Testis (tissue), 2 donors: ENCODE measurements at regions not wholly inside any gene's neighbourhood (a gene's known extent, or its start where the extent isn't known, plus 50 kb on each side); places are given as distances from the start of the nearest gene placed in this dataset.
"Not testable (repeated sequence)": the region's sequence is repeated elsewhere in the genome, so short reads cannot be mapped to it uniquely, and the experiment has no call there.

ENCODE experiments used
- DNase-seq: peaks from one replicate; pipeline ENCODE4 v3.0.0-alpha.2; 2019
- H3K27ac ChIP-seq, 2 donors: fragments of 200-600 bp; sonication (generic); one replicate each; pipeline ENCODE4 v1.5.1; 2019
- H3K27me3 ChIP-seq: fragments of 200-600 bp; sonication (generic); one replicate; pipeline ENCODE4 v1.5.1; 2019
- H3K36me3 ChIP-seq: fragments of 200-600 bp; sonication (generic); one replicate; pipeline ENCODE4 v1.5.1; 2017; ENCODE audit warnings: low read depth; ENCODE audit errors: missing control alignments
- H3K4me1 ChIP-seq: fragments of 200-600 bp; sonication (generic); one replicate; pipeline ENCODE4 v1.5.1; 2019
- H3K4me3 ChIP-seq, 2 donors: fragments of 200-600 bp; sonication (generic); one replicate each; pipeline ENCODE4 v1.5.1; 2017 to 2019
- H3K9me3 ChIP-seq: fragments of 200-600 bp; sonication (generic); one replicate; pipeline ENCODE4 v1.5.1; 2017
- CTCF ChIP-seq, 3 experiments: fragments of 450-650 bp in 2 of 3; fragments of 200-600 bp in 1 of 3; sonication (generic) in 1 of 3; IDR thresholded peaks; one replicate each; pipeline ENCODE4 v1.5.1; 2016 to 2019; ENCODE audit warnings: antibody characterized with exemption in 3 of 3, mild to moderate bottlenecking in 2 of 3, moderate library complexity in 1 of 3
- POLR2A ChIP-seq: fragments of 450-650 bp; IDR thresholded peaks from one replicate; pipeline ENCODE4 v1.6.1; 2017; ENCODE audit warnings: antibody characterized with exemption, mild to moderate bottlenecking, moderate library complexity
- WGBS, 2 donors: methylation state at CpG; one replicate each; pipeline ENCODE4 v1.1.5; 2018; 5-methylcytosine and 5-hydroxymethylcytosine counted together
- intact Hi-C: fragments of 100-400 bp; cut with DNase I; formaldehyde crosslinking; loops from one replicate; pipeline ENCODE4 v1.15.1; 2023; ENCODE audit warnings: low total_unique reads

- DNase-seq: no peak
- H3K36me3 ChIP-seq: no peaks in the 10 kb centered on the region
- intact Hi-C loops: no loop called here
- TF ChIP-seq CTCF (IDR thresholded peaks at IDR 0.05) (no peak), POLR2A (no peak)
- H3K9me3 ChIP-seq: no peaks in the 10 kb centered on the region
- H3K4me3 ChIP-seq: no peak overlapping the region
- no peaks in the 10 kb centered on the region for H3K4me1 ChIP-seq
- WGBS, 2 donors: 83 to 87% methylated on average over 6 of the region's 6 CpGs
- no peak overlapping the region for H3K27ac ChIP-seq
- no peaks in the 10 kb centered on the region for H3K27me3 ChIP-seq
Measured at GRCh38 chr20:54726687-54727300, 251.4 kb downstream of the DOK5 start.

GRCh38 chr20:54725266-54725665 is 249.9 kb downstream of the DOK5 start:
- WGBS, 2 donors: 78 to 84% methylated on average over 2 of the region's 2 CpGs
- H3K27ac ChIP-seq, intact Hi-C loops: not testable (repeated sequence)

GRCh38 chr20:54723723-54724122 is 248.3 kb downstream of the DOK5 start:
- H3K36me3 ChIP-seq: no peaks in the 10 kb centered on the region
- no peak for TF ChIP-seq POLR2A
- TF ChIP-seq CTCF (IDR thresholded peaks at IDR 0.05): no peak
- H3K27me3 ChIP-seq: no peaks in the 10 kb centered on the region
- no peak overlapping the region for H3K4me3 ChIP-seq
- intact Hi-C loops: no loop called here
- H3K27ac ChIP-seq: no peak overlapping the region
- no peak for DNase-seq
- WGBS, 2 donors: 97 to 98% methylated on average over 1 of the region's 1 CpG
- no peaks in the 10 kb centered on the region for H3K4me1 ChIP-seq
- H3K9me3 ChIP-seq: no peaks in the 10 kb centered on the region

More at GRCh38 chr20:54725266-54725665, 249.9 kb downstream of the DOK5 start:
- not testable (repeated sequence) for H3K36me3 ChIP-seq, DNase-seq, H3K4me1 ChIP-seq, H3K4me3 ChIP-seq, H3K27me3 ChIP-seq, H3K9me3 ChIP-seq

GRCh38 chr20:54717983-54718382 is 242.6 kb downstream of the DOK5 start:
- WGBS, 2 donors: 69 to 82% methylated on average over 3 of the region's 3 CpGs
- DNase-seq: no peak

GRCh38 chr20:54716790-54717189 is 241.4 kb downstream of the DOK5 start:
- no peaks in the 10 kb centered on the region for H3K36me3 ChIP-seq
- no peak overlapping the region for H3K27ac ChIP-seq
- H3K9me3 ChIP-seq: no peaks in the 10 kb centered on the region
- intact Hi-C loops: no loop called here
- no peak for DNase-seq
- H3K4me1 ChIP-seq: no peaks in the 10 kb centered on the region
- no peak overlapping the region for H3K4me3 ChIP-seq
- no peak for TF ChIP-seq POLR2A
- no peak for TF ChIP-seq CTCF (IDR thresholded peaks at IDR 0.05)
- no peaks in the 10 kb centered on the region for H3K27me3 ChIP-seq

More at GRCh38 chr20:54717983-54718382, 242.6 kb downstream of the DOK5 start:
- intact Hi-C loops: no loop called here
- no peaks in the 10 kb centered on the region for H3K9me3 ChIP-seq
- H3K4me3 ChIP-seq: no peak overlapping the region
- no peaks in the 10 kb centered on the region for H3K27me3 ChIP-seq
- no peak for TF ChIP-seq POLR2A
- no peak for TF ChIP-seq CTCF (IDR thresholded peaks at IDR 0.05)
- no peak overlapping the region for H3K27ac ChIP-seq
- H3K36me3 ChIP-seq: no peaks in the 10 kb centered on the region
- H3K4me1 ChIP-seq: no peaks in the 10 kb centered on the region
